HK-2 (cell line): ENCODE measurements at regions not wholly inside any gene's neighbourhood (a gene's known extent, or its start where the extent isn't known, plus 50 kb on each side); places are given as distances from the start of the nearest gene placed in this dataset.
"Not testable (repeated sequence)": the region's sequence is repeated elsewhere in the genome, so short reads cannot be mapped to it uniquely, and the experiment has no call there.

Experiments used
- DNase-seq: peaks from one replicate; pipeline ENCODE4 v3.0.0-alpha.2; 2018; ENCODE audit not compliant: unreplicated experiment

DNA sequence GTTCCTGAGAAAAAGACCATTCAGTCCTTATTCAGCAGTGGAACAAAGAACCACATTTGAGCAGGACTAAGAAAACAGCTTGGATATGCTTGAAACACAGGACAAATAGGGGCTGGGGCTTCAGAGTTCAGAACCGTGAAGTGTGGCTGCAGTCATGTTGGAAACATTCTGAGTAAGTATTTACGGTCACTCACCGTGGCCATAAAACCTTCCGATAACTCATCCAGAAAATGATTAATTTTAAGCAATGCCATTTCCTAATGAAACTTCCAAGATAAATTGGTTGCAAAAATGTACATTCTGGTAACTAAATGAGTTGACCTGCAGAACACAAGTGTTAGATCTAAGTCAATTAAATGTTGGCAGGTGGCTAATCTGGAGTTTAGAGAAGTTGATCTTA lies 279.2 kb downstream of the CXCL12 start:
- no peak for DNase-seq

DNA sequence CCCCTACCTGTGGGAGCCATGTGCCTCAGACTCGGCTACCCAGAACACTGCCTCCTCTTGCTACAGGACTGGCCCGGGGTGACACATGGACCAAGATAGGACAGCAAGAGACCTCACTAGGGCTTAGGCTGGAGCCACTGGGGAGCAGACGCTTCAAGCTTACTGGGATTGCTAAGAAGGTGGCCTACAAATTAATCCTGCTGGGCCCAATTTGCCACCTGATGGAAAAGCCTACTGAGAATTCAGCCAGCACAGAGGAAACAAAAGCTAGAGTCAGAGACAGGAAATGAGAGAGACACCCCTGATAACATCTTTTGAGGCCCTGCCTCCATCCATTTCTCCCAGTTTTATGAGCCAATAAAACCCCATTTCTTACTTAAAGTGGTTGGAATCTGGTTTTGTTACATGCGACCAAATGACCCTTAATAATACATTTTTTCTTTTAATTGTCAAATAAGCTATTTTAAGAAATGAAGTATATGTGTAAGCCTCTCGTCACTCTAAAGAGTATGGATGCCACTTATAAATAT lies 282.1 kb downstream of the CXCL12 start:
- DNase-seq = no peak

DNA sequence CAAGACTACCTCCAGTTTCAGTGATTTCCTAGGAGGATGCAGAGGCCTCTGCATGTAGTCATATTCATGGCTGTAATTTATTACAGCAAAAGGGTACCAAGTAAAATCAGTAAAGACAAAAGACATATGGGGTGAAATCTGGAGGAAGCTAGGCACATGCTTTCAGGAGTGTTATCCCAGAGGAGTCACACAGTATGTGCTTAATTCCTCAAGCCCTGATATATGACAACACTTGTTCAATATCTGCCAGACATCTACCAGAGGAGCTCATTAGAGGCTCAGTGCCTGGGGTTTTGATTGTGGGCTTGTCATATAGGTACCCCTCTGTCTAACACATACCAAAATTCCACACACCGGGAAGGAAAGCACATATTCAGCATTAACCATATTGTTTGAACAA lies 283.8 kb downstream of the CXCL12 start:
- DNase-seq = no peak

DNA sequence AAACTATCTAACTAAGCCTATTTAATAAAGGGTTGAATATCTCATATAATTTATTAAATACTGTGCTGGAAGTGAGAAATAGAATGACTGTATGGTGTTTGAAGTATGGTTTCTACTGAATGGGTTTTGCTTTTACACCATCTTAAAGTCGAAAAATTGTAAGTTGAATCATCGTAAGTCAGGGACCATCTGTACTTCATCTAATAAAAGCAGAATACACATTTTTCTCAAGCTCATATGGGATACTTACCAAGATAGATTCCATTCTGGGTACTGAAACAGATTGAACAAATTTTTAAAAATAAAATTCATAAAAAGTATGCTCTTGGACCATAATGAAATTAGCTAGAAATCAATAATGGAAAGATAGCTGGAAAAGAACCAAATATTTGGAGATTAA lies 285.4 kb downstream of the CXCL12 start:
- DNase-seq = no peak

DNA sequence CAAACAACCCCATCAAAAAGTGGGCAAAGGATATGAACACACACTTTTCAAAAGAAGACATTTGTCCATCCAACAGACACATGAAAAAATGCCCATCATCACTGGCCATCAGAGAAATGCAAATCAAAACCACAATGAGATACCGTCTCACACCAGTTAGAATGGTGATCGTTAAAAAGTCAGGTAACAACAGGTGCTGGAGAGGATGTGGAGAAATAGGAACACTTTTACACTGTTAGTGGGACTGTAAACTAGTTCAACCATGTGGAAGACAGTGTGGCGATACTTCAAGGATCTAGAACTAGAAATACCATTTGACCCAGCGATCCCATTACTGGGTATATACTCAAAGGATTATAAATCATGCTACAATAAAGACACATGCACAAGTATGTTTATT lies 288.7 kb downstream of the CXCL12 start:
- not testable (repeated sequence) for DNase-seq

DNA sequence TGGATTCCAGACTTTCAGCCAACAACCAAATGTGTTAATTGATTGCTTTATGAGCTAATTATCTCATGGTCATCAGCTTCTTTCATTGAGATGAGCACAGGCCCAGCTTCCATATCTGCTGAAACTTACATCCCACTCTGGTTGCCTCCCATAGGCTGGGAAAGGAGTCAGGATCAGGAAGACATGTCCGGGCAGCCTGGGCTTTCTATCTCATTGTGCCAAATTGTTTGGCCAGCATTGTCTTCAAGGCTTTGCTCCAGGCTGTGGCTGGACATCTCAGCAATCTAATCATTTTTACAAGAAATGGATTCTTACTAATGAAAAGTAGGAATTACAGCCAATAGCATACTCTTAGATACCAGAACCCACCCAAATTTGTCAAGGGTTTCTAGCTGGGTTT lies 295.2 kb downstream of the CXCL12 start:
- DNase-seq = no peak

DNA sequence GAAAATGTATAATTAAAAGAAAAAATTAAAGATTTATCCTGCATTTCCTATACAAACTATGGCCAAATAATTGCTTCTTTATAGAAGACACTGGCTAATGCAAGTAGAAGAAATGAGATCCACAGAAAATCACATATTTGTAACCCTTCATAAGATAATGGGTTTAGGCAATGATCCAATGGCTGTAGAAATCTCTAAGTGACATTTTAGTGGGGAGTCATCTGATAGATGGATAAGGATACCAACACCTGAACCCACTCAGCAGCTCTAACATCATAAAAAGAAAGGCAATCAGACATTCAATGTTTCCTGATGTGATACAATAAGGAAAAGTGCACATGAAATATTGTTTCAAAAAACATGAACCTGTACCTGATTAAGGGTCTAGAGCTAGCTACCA lies 297.5 kb downstream of the CXCL12 start:
- DNase-seq = no peak

DNA sequence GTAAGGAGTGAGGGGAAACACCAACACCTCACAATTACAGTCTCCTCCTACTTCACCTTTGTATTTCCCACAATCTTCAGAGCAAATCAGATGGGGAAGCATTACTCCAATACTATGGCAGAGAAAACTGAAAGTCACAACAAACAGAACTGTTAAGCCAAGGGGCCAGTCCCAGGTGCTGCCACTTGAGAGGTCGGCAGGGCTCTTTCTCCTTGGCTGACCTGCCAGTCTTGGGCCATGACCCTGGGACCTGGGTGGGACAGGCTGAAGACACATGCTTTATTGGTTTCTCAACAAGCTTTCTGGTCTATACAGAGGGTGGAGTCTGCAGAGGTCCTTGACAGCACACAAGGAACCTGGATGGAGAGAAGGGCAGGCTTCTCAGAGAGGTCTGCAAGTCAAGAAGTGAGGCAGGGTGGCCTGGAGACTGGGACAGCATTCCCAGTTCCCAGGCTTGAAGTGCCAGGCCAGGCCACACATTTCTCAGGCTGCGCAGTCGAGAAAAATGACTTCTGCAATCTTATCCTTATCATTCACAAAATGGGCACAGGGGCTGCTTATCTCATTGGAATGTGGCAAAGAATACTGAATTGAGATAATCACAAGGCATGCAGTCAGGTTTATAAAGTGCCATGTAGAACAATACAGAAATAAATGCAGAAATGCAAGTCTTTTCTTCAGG lies 301.0 kb downstream of the CXCL12 start:
- no peak for DNase-seq

DNA sequence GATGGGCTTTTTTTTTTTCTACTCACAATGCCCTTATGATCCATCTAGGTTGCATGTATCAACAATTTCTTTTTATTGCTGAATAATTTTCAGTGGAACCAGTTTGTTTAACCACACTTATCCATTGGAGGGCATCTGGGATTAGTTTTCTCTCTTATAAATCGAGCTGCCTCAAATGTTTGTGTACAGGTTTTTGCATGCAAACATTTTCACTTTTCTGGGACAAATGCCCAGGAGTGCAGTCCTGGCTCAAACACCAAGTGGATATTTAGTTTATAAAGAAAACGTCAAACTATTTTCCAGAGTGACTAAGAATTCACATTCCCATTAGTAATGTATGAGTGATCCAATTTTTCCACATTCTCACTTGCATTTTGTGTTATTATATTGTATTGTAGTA lies 313.4 kb downstream of the CXCL12 start:
- no peak for DNase-seq

DNA sequence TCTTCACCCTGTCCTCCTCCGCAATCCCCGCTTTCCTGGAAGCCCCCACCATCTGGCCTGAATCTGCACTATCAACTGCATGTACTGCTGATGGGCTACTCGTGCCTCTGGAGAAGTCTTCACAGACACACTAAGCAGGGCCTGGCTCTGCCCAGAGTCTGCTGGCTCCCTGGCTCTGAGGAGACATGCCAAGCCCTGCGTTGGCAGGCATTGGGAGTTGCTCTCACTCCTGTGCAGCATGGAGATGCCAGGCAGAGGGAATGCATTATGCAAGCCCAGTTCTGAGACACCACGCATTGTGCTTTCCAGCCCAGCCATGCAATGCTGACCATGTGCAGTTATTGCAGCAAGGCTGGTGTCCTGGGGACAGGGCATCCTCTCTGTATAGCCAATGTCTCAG lies 314.6 kb downstream of the CXCL12 start:
- DNase-seq = no peak

DNA sequence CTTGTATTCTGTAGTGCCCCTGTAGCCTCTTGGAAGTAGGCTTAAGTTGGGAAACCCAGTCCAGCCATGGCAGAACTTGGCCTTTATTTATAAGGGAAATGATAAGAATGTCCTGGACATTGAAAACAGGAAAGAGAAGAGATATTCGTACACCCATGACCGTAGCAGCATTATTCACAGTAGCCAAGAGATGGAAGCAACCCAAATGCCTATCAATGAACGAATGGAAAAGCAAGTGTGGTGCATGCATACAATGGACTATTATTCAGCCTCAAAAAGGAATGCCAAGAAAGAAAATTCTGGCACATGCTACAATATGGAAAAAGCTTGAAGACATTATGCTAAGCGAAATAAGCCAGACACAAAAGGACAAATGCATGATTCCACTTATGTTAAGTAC lies 315.3 kb downstream of the CXCL12 start:
- no peak for DNase-seq

DNA sequence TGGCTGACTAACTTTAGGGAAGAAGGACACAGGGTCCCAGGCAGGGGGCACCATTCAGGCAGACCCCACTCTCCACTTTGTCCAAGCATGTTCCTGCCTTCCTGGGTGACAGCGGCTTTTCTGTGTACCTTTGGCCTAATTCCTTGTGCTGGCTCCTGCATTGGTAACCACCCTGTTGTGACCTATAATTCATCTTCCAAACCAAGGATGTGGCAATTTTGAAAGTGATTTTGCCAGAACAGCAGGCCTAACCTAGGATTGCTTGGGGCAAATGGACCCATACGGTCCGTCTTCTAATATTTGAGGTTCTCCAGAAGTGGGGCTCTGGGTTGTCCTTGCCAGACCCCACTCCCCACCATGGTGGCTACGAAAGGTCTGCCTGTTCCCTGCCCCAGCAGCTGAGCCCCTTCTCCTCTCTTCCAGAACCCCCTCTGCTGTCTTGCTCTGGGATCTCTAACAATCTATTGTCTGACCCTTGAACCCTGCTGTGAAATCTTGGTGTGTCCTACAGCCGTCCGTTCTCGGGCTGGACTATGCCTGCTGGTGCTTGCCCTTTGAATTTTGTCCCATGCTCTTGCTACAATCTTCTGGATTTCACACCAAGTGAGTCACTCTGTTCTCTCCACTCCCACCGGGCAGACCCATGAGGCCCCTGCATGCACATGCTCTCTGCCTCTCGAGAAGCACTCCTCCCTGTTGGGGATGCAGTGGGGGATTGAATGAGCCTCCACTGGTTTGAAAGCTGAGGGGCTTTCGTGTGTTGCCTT lies 316.0 kb downstream of the CXCL12 start:
- no peak for DNase-seq

DNA sequence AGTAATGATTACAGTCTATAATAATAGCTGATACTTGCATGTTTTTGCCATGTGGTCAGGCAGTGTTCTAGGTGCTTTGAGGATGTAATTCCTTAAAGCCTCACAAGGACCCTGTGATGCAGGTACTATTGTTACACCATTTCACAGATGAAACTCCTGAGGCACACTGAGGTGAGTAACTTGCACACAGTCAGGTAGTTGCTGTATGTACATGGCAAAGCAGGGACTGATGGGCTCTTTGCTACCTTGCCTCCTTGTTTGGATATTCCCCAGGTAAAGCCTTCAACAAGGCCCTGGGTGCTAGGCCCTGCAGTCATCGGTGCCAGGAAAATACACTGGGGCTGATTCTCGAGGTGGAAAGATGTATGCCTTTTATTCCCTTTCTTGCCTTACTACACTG lies 317.5 kb downstream of the CXCL12 start:
- no peak for DNase-seq

DNA sequence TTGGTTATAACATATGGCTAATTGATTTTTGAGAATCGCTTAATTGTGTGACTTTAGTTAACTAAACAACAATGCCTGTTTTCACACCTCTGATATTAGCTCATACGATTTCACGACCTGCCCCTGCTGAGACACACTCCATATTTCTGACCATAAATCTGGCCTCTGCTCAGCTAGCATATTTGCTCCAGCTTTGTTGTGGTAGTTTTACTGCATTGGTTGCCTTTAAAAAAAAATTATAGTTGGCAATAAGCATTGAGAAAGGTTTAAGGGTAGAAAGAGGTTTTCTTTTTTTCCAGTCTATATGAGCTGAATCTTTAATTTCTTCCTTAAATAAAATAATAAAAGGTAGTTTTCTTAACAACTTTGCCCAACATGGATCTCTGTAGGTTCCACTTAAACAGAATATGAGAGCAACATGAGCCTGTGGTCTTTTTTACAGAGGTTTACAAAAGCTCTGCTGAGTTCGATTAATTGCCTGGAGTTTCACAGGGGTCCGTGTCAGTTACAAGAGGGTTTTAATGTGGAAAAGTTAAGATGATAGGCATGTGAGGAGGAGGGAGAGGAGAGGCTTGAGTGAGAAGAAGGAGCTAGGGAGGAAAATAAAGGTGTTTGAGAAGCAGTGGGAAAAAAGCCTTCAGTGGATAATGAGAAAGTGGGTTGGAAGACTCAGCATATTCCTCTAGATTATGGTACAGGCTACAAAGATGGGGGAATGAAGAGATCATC lies 318.2 kb downstream of the CXCL12 start:
- DNase-seq = no peak

DNA sequence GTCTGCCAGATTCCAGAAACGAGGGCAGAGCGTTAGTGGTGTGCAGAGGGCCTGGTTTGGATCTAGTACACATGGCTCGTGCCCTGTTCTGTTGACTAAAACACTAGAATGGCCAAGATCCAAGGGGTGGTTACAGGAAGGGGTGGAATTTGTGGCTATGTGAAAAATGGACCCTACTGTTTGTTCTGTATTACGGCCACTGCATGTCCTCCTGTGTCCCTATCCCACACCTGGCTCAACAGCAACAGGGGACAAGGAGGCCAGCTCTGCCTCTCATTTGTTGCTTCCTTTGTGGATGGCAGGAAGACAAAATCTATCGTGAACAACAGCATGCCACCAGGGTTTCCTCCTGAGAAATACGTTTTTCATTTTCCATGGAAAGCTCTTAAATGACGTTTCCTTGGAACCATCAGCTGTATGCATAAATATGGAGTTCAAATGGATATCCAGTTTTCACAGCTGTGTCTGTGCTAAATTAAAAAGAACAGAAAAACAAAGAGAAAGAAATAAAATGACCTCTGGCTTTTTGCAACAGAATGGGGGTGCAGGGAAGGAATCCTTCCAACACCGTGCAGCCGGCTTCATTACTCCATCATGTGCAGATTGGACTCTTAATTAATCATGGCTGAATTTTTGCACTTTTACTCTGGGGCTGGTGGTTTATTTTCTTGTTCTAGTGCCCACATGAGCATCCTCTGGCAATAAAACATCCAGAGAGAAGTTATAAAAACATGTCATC lies 318.9 kb downstream of the CXCL12 start:
- DNase-seq = no peak

DNA sequence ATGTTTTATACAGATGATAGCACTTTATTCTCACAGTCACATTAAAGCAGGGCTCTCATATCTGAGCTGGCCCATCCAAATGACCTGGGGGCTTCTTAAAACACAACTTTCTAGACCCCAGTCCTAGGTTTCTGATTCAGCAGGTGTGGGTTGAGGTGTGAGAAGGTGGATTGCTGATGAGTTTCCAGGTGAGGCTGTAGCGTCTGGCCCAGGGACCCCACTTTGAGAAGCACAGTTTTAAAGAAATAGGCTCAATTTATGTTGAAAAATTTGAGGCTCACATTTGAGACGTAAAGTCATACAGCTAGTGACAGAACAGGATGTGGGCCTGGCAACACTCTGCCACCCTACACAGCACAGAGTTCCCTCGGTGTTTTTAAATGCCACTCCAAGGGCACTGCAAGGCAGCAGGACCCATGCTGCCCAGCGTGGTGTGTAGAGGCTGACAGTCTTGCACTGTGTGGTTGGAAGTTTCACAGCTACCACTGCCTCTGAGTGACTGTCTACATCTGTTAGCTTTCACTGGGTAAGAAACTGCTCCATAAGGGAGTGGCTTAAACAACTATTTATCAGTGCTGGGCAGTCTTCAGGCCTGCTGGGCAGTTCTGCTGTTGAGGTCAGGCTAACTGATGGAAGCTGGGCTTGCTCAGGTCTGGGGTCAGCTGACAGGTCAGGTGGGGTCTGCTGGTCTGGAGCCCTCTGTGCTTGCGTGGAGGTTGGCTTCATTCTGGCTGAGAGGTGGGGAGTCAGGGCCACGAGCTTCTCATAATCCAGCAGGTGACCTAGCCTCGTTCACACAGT lies 319.7 kb downstream of the CXCL12 start:
- no peak for DNase-seq

DNA sequence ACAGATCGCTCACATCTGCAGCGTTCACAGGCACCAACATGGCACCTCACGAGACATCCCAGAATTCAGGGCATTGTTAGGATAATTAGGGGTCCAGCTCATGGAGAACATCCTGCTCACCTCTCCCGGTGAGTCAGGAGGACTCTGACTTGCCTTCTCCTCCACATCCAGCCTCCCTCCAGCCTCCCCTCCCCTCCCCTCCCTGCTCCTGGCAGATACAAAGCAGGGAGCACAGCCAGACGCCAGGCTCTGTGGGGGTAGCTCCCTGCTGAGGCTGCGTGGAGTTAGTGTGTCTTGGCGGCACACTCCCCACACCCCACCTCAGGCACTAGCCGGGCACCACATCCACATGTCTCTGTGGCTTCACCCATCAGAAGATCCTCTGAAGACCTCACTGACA lies 320.6 kb downstream of the CXCL12 start:
- no peak for DNase-seq

DNA sequence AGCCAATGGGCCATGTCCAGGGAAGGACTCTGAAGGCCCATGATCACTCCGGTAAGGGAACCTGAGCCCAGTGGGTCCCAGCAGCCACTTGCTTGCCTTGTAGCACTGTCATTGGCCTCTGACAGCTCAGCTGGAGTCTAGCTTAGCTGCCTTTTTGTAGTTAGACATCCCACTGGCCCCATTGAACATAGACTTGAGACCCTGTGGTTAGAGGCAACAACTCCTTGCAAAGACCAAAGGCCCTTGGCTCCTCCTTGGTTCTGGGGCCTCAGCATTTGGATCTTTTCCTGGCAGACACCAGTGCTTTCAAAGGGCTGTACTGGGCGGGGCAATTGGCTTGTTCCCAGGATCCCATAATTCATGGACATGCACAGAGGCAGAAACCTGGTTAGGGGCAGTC lies 321.2 kb downstream of the CXCL12 start:
- no peak for DNase-seq

DNA sequence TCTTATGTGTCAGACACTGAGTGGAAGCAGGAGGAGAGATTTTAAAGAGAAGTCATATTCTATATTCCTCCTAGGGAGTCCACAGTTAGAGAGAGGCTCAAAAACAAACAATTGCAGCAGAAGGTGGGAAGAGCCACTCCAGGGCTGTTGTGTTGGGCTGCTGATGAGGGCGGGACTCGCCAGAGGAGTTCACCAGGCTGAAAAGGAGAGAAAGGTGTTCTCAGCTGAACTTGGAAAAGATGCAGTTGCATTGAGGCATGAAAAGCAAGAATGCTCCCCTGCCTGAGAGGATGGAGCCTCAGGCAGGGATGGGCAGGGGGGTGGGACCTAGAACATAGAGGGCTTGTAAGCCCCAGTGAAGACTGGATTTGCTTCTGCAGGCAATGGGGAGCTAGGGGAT lies 324.2 kb downstream of the CXCL12 start:
- DNase-seq = no peak

DNA sequence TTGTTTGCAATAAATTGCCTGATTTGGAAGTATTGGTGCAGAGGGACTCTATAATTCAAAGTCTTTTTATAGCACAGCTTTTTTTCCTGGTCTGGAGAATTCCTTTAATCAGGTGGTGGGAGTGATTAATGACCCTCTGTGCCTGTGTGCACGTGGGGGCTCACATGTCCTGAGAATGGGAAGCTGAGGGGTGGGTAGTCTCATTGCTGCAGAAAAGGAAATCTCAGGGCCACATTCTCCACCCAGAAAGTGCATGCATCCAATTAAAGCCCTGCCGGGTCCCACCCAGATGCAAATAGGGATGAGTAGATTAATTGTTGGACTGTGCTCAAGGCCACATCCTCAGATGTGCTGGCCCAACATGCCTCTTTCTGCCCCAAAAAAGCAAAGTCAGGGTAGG lies 324.7 kb downstream of the CXCL12 start:
- no peak for DNase-seq

DNA sequence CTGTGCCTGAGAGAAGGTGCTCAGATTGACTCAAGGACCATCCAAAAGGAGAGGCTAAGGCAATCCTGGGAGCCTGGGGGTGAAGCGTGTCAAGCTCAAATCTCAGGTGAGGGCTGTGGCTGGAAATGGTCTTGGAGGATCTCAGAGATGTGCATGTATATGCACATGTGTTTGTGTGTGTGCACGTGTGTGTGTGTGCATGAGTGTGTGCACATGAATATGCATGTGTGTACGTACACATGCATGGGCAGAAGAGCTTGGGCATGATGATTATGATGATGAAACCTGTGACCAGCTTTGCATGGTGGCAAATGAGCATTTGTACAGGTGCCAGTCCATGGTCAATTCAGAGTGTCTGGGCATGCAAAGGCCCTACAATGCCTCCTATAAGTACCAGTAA lies 326.6 kb downstream of the CXCL12 start:
- DNase-seq = no peak
